ENCODE measurements at regions not wholly inside any gene's neighbourhood (a gene's known extent, or its start where the extent isn't known, plus 50 kb on each side); places are given as distances from the start of the nearest gene placed in this dataset.
"Not testable (repeated sequence)": the region's sequence is repeated elsewhere in the genome, so short reads cannot be mapped to it uniquely, and the experiment has no call there.

DNA sequence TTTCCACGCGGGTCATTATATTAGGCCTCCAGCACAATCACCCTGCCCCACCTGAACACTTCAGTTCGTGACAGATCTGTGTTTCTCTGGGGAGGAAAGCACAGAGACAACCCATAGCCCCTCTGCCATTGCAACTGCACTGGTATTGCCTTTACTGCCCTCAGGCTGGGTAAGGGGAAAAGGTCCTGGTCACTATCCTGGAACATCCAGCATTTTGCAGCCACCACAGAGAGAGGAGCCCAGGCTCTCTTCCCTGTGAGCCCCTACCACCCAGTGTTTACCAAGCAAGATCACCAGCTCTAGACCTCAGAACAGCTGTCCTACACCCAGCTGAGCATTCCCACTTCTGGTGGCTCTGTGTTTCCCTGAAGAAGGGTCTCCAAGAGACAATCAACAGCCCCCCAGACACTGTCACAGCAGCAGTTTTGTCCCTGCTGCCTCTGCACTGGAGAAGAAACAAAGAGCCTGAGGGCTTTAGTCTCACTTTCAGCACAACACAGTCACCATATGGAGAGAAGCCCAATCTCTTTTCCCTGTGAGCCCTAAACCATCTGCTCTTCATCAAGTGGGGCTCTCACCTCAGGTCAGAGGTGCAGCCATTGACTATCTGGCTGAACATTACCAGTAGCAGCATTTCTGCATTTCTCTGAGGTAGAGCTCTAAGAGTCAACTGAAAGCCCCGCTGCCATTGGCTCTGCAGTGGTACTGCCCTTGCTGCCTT lies 655.2 kb upstream of the FAM174A start:
- no peak for DNase-seq

DNA sequence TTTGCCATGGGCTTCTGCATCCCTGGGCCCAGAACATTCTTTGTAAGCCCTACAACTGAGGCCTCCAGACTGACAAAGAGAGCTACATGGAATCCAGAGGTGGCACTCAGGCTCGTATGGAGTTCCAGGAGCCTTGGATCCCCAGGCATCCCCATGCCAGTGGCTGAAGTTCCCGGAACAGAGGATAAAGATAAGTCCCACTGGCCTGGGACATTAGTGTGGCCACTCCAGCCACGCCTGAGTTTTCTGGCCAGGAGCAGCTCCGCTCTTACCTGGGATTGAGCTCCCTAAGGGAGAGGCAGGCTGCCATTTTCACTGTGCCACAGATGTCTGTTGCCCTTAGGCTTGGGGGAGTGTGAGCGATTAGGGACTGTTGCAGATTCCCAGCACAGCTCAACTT lies 656.3 kb upstream of the FAM174A start:
- DNase-seq = no peak

DNA sequence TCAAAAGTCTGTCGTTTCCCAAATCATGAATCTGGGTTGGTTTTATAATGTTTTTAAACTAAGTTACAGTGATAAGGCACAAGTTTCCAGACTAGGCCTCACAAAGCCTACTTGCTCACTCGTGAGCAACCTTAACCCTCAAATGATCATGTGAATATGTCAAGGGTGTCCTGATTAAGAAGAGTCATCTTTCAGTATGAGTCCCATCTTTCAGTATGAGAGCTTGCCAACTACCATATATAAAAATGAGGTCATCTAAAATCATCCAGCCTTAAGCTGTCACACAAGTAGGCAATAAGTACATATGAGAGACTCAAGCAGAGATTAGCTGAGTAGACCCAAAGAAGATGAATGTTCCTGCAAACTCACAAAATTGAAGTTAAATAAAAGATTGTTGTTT lies 668.4 kb upstream of the FAM174A start:
- DNase-seq = no peak

DNA sequence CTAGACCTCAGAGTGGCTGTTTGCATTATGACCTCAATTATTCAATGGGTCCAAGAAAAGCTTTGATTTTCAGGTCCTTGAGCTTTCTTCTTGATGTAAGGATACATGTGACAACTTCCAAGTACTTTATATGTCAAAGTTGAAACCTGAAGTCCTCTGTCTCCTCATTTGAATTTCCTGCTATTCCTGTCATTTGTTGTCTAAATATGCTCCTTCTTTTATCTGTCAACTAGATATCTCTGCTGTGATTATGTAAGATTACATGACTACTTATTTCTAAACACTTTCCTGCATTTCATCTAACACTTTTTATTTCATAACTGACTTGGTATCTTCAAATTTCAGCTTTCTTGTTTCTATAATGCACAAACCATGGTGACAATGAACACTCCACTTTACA lies 670.0 kb upstream of the FAM174A start:
- DNase-seq = no peak

DNA sequence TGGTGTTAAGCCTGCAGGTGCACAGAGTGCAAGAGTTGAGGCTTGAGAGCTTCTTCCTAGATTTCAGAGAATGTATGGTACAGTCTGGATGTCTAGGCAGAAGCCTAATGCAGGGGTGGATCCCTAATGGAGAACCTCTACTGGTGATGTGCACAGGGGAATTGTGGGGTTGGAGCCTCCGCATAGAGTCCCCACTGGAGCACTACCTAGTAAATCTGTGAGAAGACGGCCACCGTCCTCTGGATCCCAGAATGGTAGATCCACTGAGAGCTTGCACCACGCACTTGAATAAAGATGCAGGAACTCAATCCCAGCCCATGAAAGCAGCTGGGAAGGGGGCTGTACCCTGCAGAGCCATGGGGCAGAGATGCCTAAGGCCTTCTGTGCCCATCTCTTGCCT lies 699.4 kb upstream of the FAM174A start:
- no peak for DNase-seq

DNA sequence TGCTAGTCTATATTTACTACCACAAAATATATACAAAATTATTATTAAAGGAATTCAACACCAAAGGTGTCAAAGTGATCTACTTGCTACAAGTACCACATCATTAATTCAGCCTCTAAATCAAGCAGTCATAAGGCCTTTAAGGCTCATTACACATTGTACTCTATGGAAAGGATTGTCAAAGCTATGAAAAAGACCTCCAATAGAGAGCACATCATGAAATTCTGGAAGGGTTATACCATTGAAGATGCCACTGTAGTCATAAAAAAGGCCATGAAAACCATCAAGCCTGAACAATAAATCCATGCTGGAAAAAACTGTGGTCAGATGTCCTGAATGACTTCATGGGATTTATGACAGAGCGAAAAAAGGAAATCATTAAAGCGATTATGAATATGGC lies 708.0 kb upstream of the FAM174A start:
- no peak for DNase-seq

DNA sequence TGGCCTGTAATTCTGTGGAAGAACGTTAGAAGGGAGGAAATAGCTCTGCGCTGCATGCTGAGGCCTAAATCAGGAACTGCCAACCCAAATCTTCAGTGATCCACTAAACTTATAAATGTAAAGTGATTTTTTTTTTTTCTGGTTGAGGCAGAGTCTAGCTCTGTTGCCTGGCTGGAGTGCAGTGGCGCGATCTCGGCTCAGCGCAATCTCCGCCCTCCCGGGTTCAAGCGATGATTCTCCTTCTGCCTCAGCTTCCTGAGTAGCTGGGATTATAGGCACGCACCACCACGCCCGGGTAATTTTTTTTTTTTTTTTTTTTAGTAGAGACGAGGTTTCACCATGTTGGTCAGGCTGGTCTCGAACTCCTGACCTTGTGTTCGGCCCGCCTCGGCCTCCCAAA lies 717.4 kb upstream of the FAM174A start:
- DNase-seq = no peak

DNA sequence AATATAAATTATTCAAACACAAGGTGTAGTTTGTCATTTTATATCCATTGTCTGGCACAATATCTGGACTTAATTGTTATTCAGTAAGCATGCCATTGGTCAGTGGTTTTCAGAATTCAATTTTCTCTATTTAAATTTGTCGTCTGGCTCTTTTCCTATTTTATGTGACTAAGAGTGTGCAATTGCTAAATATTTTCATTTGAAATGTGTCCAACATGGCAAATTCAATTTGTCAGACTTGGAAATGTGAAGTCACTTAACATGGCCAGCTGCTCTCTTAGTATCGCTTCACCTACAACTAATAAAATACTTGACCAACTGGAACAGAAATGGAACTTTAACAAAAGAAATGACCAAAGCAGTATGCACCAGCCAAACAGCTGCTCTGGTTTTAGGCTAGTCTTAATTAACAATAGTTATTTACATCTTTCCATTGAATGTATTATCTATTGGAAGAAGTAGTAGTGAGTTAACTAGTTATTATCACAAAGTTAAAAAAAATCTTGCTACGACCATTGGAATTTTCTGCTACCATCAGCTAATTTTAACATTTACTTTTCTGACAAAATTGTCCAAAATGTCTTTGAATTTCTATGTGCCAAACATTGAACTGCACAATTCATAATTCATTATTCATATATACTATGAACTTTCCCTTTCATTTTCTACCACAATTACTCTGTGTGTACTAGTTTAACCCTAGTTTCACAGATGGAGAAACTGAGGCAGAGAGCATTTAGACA lies 720.7 kb upstream of the FAM174A start:
- no peak for DNase-seq

DNA sequence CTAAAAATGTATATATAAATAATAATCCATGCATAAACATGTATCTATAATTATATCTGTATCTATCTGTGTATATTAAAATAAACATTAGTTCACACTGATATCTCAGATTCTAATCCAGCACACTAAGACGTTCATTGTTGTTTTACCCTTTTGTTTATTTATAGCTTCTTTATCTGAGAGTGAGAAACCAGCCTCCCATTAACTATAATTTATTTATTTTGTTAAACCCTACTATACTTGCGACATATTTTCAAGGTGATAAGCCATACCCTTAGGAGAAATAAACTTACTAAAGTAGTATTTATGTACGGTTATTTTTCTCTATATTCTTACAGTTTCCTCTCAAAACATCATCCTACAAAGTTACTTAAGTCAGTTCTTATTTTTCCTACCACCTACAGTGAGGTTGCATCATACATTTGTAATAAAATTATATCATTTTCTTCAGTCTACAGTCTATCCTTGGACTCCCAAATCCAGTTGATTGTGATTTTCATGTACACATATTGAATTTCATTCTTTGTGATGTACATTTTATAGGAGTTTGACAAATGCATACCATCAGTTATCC lies 726.4 kb upstream of the FAM174A start:
- DNase-seq = no peak

DNA sequence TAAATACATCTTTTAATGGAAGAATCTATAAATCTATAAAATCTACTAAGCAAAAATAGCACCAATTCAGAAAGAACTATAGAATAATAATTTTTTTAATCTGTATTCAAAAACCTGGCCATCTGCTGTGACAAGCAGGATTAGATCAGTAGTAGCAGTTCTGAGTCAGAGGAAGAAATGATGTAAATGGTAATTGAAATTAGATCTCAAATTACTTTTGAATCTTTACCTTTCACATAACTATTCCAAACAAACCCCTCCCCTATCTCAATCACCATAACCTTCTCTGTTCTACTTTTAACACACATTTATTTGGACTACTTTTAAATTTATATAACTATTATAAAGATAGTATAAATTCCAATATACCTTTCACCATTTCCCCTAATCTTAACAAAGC lies 727.8 kb upstream of the FAM174A start:
- DNase-seq = no peak

DNA sequence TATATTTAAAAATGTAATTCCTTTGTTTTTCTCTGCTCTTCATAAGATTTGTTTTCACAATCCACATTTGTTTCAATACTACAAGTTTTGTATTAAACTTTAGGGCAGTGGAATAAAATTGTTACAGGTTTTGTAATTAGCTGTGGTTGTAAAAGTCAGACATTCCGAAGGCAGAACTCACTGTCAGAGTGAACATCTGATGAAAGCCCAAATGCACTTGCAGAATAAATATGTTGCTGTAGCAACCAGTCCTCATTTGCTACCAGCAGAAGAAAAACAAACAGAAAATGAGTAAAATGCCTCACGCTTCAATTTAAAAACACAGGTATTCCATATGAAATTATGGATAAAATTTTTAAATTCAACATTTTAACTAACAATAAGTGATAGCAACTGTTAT lies 740.1 kb upstream of the FAM174A start:
- DNase-seq = no peak

DNA sequence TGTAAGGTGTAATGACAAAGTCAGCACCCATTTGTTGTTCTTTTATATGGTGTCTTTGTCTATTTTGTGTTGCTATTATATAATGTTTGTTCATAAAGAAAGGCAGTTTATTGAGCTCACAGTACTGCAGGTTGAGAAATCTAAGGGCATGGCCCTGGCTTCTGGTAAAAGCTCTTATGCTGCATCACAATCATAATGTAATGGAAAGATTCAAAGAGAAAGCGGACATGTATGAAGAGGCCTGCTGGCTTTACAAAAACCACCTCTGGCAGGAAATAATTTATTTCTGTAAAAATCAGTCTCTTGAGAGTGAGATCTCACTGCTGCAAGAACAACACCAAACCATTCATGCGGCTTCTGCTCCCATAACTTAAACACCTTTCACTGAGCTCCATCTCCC lies 746.7 kb upstream of the FAM174A start:
- no peak for DNase-seq

DNA sequence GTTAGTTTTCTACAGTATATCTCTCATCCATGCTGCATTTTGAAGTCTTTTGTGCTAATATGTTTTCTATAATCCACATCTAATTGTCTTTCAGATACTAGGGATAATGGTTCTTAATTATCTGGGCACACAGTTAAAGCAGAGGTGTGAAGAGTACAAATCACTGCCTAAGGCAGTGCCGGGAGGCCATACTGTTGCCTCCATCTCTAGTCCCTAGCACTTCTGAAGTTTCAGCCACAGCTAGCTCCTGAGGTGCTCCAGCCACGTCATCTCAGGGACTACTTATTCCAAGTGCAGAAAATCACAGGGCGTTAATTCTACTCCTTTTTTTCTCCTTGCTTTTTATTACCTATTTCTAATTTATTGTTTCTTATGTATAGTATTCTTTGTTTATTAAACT lies 760.0 kb upstream of the FAM174A start:
- DNase-seq = no peak

DNA sequence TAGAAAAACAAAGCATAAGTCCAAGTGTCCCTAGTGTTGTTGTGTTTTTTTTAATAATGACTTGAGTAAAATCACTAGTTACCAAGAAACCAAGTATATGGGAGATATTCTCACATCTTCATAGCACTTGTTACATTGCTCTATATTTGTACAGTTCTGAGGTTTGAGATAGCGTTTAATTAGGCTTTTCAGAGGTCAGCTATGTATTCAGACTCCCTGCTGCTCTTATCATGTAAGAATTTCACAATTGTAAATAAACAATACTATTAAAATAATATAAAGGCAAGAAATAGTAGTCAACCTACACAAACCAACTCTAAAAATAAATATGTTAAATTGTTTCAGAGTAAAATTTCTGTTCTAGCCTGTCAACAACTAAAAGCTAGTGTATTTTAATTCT lies 761.9 kb upstream of the FAM174A start:
- no peak for DNase-seq

DNA sequence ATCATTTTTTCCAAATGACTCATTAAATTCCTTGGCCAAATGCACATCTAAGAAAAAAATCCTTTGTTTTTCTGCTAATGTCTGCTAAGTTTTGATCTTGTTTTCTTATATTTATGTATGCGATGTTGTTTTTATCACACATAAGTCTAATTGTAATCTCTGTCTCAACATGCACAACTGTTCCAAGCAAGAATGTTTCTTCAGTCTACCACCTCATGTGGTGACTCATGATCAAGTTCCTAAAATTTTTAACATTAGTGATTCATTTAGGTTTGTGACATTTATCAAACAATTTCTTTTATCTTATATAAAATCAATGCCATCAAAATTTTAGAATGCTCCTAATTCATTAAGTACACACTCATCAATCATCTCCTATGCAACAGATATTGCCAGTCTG lies 763.9 kb upstream of the FAM174A start:
- no peak for DNase-seq

DNA sequence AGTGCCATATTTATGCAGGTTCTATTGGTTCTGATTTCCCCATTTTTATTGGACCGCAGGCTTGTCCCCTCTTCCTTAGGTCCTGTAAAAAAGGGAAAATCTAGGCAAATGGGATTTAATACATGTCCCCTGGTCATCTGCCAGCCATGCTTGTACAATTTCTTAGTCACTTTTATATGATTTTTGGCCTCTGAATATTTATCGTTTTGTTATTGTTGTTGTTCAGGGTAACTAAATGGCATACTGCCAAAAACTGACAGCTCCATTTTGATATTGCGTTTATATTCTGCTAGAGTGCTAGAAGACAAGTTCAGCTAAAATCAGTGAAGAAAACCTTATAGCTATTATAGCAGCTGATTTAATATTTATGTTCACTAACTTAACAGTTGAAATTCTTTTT lies 770.2 kb upstream of the FAM174A start:
- no peak for DNase-seq

DNA sequence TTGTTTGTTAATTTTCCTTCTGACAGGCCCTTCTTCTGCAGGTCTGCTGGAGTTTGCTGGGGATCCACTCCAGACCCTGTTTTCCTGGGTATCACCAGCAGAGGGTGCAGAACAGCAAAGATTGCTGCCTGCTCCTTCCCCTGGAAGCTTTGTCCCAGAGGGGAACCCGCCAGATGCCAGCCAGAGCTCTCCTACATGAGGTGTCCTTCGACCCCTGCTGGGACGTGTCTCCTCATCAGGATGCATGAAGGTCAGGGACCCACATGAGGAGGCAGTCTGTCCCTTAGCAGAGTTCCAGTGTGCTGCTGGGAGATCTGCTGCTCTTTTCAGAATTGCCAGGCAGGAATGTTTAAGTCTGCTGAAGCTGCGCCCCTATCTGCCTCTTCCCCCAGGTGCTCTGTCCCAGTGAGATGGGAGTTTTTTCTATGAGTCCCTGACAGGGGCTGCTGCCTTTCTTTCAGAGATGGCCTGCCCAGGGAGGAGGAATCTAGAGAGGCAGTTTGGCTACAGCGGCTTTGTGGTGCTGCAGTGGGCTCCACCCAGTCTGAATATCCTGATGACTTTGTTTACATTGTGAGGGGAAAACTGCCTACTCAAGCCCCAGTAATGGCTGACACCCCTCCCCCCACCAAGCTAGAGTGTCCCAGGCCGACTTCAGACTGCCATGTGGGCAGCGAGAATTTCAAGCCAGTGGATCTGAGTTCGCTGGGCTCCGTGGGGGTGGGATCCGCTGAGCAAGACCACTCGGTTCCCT lies 772.0 kb upstream of the FAM174A start:
- DNase-seq = no peak

DNA sequence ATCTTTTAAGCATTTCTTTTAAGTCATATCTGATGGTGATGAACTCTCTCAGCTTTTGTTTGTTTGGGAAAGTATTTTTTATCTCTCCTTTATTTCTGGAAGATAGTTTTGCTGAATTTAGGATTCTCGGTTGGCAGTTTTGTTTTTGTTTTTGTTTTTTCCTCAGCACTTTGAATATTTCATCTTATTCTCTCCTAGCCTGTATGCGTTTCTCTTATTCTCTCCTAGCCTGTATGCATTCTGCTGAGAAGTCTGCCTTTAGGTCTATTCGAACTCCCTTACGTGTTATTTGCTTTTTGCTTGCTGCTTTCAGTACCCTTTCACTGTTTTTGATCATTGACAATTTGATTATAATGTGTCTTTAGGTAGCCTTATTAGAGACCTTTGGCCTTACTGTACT lies 787.8 kb upstream of the FAM174A start:
- no peak for DNase-seq

DNA sequence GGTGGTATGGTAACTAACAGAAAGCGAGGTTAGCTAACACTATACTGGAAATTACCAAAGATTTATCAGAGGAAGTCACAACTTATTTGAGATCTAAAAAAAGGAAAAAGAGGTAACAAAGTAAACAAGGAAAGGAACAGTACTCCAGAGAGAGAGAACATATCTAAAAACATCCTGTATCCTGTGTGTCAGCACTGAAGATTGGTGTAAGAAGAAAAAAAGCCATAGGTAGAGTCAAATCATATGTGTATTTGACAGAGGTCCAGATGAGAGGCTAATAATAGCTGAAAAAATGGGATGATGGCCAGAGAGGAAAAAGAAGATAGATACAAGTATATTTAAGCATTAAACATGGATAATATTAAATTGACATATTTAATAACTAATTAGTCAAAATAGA lies 802.0 kb upstream of the FAM174A start:
- not testable (repeated sequence) for DNase-seq

DNA sequence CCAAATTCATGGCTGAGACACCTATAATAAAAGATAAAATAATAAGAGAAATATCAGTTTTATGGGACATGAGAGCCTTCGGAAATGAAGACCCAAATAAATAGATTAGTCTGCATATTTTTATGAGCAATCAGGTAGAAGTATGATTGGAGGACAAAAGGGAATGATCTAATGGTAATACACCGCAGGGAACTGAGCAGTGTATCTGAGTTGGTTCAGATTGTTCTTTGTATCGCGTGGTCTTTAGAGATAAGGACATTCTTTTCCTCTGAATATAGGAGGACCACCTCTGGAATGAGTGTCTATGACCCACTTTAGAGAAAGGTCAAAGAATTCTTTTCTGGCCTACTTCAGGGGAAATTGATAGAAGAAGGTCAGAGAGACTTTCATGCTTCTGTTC lies 801.8 kb upstream of the CHD1 start:
- not testable (repeated sequence) for DNase-seq

DNA sequence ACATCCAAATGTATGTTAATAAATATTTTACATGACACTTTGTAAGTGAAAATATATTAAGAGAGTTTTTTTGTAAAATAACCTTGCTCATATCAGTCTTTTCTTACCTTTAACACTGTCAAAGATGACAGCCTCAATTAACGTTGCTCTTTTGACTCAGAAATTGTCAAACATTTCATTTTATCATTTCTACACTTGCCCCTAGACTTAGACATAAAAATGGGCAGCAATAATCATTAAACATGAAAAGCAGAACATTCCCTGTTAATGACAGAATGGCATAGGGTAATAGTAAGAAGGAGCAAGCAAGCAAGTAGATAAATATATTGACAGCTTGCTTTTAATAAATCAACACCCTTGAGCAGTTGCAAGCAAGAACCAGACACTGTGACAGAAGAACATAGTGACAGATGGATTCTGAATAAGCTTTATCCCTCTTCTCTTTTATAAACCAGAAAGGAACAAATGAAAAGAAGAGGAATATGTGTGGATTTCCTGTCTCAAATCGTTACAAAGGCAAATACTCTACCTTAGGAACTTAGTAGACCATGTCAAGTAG lies 796.0 kb upstream of the CHD1 start:
- no peak for DNase-seq

DNA sequence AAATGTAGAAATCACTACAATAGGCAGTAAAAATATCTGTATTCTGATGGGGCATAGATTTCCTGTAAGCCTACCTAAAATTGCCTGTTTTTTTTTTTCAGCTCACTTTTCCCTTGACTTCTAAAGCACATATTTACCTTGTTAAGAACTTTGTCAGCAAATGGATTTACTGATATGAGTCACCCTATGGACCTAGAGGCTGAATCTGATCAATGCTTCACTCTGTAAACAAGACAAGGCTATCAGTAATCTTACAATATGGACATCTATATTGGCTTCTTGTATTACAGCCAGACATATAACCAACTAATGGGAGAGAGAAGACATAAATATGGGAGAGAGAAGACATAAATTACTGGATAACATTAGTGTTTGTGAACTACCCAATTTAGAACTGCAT lies 792.7 kb upstream of the CHD1 start:
- no peak for DNase-seq

DNA sequence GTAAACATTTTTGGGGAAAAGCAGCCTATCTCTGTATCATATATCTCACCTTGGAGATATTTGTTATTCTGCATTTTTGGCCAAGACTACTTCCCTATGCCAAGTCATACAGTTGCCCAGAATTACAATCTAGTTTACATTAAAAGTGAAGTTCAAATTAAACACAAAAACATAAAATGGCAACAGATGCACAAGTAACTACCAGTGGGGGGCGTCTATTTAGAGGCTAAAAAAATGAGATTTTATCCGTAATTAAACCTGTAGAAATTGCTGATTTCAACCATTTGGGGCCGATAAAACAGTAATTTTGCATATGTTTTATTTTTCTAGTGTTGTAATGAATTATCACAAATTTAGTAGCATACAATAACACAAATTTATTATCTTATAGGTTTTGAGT lies 787.1 kb upstream of the CHD1 start:
- no peak for DNase-seq

DNA sequence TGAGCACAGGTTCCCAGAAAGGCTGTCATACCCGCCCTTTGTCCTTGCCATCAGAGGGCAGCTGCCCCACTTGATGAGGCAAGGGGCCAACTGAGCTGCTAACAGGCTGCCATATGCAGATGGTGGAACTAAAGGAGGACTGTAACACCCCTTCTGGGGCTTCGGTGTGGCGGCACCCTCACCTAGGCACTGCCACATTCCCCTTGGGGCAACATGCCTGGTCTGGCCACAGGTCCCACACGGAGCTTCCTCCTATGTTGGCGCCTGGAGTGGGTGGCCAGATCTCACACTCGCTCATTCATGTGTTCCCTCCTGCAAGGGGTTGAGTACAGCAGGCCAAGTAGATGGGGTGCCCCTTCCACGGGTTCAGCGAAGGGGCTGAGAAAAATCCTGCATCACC lies 777.4 kb upstream of the CHD1 start:
- DNase-seq = no peak

Measured in NCI-H2227 treated with DMSO at 0.1 percent for 48 hours (cell line).